GM18520 (cell line): ENCODE measurements at regions not wholly inside any gene's neighbourhood (a gene's known extent, or its start where the extent isn't known, plus 50 kb on each side); places are given as distances from the start of the nearest gene placed in this dataset.
"Not testable (repeated sequence)": the region's sequence is repeated elsewhere in the genome, so short reads cannot be mapped to it uniquely, and the experiment has no call there.

Experiments
- ATAC-seq: cut with Tn5 transposase; IDR thresholded peaks from one replicate; pipeline ENCODE4 v1.9.1; 2021; ENCODE audit not compliant: unreplicated experiment

- no peak for ATAC-seq
These were observed 58.9 kb downstream of the OR5AK2 start for GRCh38 chr11:57047610-57048009.

- ATAC-seq, result no peak
These were observed 61.0 kb downstream of the OR5AK2 start for GRCh38 chr11:57049749-57050148.

- ATAC-seq, result no peak
These were observed 66.1 kb downstream of the OR5AK2 start for GRCh38 chr11:57054817-57055216.

GRCh38 chr11:57055744-57056143, 67.0 kb downstream of the OR5AK2 start:
- ATAC-seq, result no peak

GRCh38 chr11:57056735-57057134, 68.0 kb downstream of the OR5AK2 start:
- ATAC-seq, result no peak

- ATAC-seq, result no peak
These were observed 68.8 kb downstream of the OR5AK2 start for GRCh38 chr11:57057561-57057960.

GRCh38 chr11:57062957-57063356, 74.2 kb downstream of the OR5AK2 start:
- ATAC-seq, result not testable (repeated sequence)

- ATAC-seq, result no peak
These were observed 81.2 kb downstream of the OR5AK2 start for GRCh38 chr11:57069942-57070341.

- no peak for ATAC-seq
These were observed 83.1 kb downstream of the OR5AK2 start for GRCh38 chr11:57071829-57072228.

GRCh38 chr11:57072640-57073039, 83.9 kb downstream of the OR5AK2 start:
- no peak for ATAC-seq

- ATAC-seq, result no peak
These were observed 84.4 kb downstream of the OR5AK2 start for GRCh38 chr11:57073128-57073527.

- ATAC-seq, result no peak
These were observed 92.6 kb downstream of the OR5AK2 start for GRCh38 chr11:57081356-57081755.

- no peak for ATAC-seq
These were observed 93.4 kb downstream of the OR5AK2 start for GRCh38 chr11:57082125-57082524.

GRCh38 chr11:57083641-57084385, 95.1 kb downstream of the OR5AK2 start:
- no peak for ATAC-seq

- no peak for ATAC-seq
These were observed 96.1 kb upstream of the LRRC55 start for GRCh38 chr11:57085611-57086010.

GRCh38 chr11:57087991-57088390, 93.8 kb upstream of the LRRC55 start:
- no peak for ATAC-seq

GRCh38 chr11:57092028-57092698, 89.6 kb upstream of the LRRC55 start:
- no peak for ATAC-seq

- no peak for ATAC-seq
These were observed 87.4 kb upstream of the LRRC55 start for GRCh38 chr11:57094181-57094935.

GRCh38 chr11:57095417-57095816, 86.3 kb upstream of the LRRC55 start:
- ATAC-seq, result no peak

- ATAC-seq, result no peak
These were observed 85.9 kb upstream of the LRRC55 start for GRCh38 chr11:57095896-57096295.

GRCh38 chr11:57097149-57097548, 84.6 kb upstream of the LRRC55 start:
- ATAC-seq, result no peak

- ATAC-seq, result no peak
These were observed 83.6 kb upstream of the LRRC55 start for GRCh38 chr11:57098191-57098590.
